H1 (cell line): ENCODE measurements at regions not wholly inside any gene's neighbourhood (a gene's known extent, or its start where the extent isn't known, plus 50 kb on each side); places are given as distances from the start of the nearest gene placed in this dataset.

Experiments
- CTCF ChIA-PET: fragments of 300-600 bp; sonication (Branson Sonifier 250); formaldehyde crosslinking; loops from one replicate; lab custom pipeline; 2021; ENCODE audit not compliant: partially characterized antibody; lab: Charles Lee
- POLR2A ChIA-PET: fragments of 300-600 bp; sonication (Branson Sonifier 250); formaldehyde crosslinking; loops from one replicate; lab custom pipeline; 2021; ENCODE audit warnings: inconsistent platforms; ENCODE audit not compliant: partially characterized antibody; lab: Charles Lee
- DNase-seq, 2 experiments: peaks; one replicate each; pipeline versions ENCODE4 v3.0.0 to v3.0.0-alpha.2; 2010 to 2022; ENCODE audit warnings: low spot score in 2 of 2, low read depth in 1 of 2, mixed read lengths in 1 of 2
- FAIRE-seq: peaks from 2 replicates; lab custom pipeline; 2011; peaks lifted over from hg19 to GRCh38; lab: Jason Lieb, UNC
- H2AFZ ChIP-seq: 2 replicates; pipeline ENCODE4 v1.8.1; 2012; ENCODE audit warnings: low read length, inconsistent platforms
- H2AK5ac ChIP-seq: 2 replicates; pipeline ENCODE4 v1.6.1; 2013; ENCODE audit warnings: low read depth, low read length
- H2BK120ac ChIP-seq: replicated peaks from 2 replicates; pipeline ENCODE3; 2013; ENCODE audit warnings: low read depth, low read length, inconsistent platforms
- H2BK12ac ChIP-seq: 2 replicates; pipeline ENCODE4 v1.6.1; 2013; ENCODE audit warnings: low read depth, low read length
- H2BK15ac ChIP-seq: 2 replicates; pipeline ENCODE4 v1.6.1; 2013; ENCODE audit warnings: low read length
- H2BK20ac ChIP-seq: 2 replicates; pipeline ENCODE4 v1.6.1; 2013; ENCODE audit warnings: low read length
- H2BK5ac ChIP-seq: 2 replicates; pipeline ENCODE4 v1.6.1; 2013; ENCODE audit warnings: low read depth, low read length
- H3K14ac ChIP-seq: 2 replicates; pipeline ENCODE4 v1.6.1; 2013; ENCODE audit warnings: inconsistent platforms; ENCODE audit not compliant: insufficient read length
- H3K18ac ChIP-seq: 2 replicates; pipeline ENCODE4 v1.6.1; 2013; ENCODE audit warnings: low read length; ENCODE audit errors: extremely low read depth
- H3K23ac ChIP-seq: 2 replicates; pipeline ENCODE4 v1.6.1; 2013; ENCODE audit warnings: inconsistent platforms; ENCODE audit not compliant: insufficient read length
- H3K23me2 ChIP-seq: 2 replicates; pipeline ENCODE4 v1.6.1; 2013; ENCODE audit warnings: low read depth, low read length
- H3K27ac ChIP-seq: 2 replicates; pipeline ENCODE4 v1.6.1; 2011; ENCODE audit warnings: low read depth, low read length, inconsistent platforms
- H3K27me3 ChIP-seq, 4 experiments: replicated peaks in 1 of 4; 1 replicate in 1 of 4; 2 replicates in 3 of 4; pipeline versions ENCODE4 v1.6.1 to v1.8.1; 2011 to 2013; ENCODE audit warnings: low read length in 3 of 4, mild to moderate bottlenecking in 3 of 4, inconsistent platforms in 2 of 4, mixed read lengths in 2 of 4, moderate library complexity in 1 of 4; ENCODE audit not compliant: control insufficient read depth in 3 of 4, insufficient read depth in 3 of 4; ENCODE audit errors: extremely low read depth in 1 of 4
- H3K36me3 ChIP-seq, 4 experiments: 2 replicates each; pipeline versions ENCODE4 v1.6.1 to v1.8.1; 2011 to 2013; ENCODE audit warnings: mild to moderate bottlenecking in 4 of 4, low read length in 3 of 4, moderate library complexity in 2 of 4, control low read depth in 1 of 4, inconsistent platforms in 1 of 4; ENCODE audit not compliant: insufficient read depth in 4 of 4, control insufficient read depth in 2 of 4
- H3K4ac ChIP-seq: replicated peaks from 2 replicates; pipeline ENCODE3; 2013; ENCODE audit warnings: low read length, low read depth, mixed read lengths, inconsistent platforms; ENCODE audit not compliant: insufficient read length
- H3K4me1 ChIP-seq, 4 experiments: replicated peaks in 1 of 4; 1 replicate in 1 of 4; 2 replicates in 3 of 4; pipeline versions ENCODE4 v1.6.1 to v1.8.1; 2011 to 2013; ENCODE audit warnings: low read length in 3 of 4, inconsistent platforms in 2 of 4, mixed read lengths in 1 of 4; ENCODE audit not compliant: insufficient read depth in 4 of 4, control insufficient read depth in 3 of 4
- H3K4me2 ChIP-seq, 2 experiments: 2 replicates each; pipeline versions ENCODE4 v1.6.1 to v1.8.1; 2011 to 2013; ENCODE audit warnings: low read depth in 2 of 2, low read length in 2 of 2, control low read depth in 1 of 2, inconsistent platforms in 1 of 2, mild to moderate bottlenecking in 1 of 2; ENCODE audit not compliant: insufficient read depth in 1 of 2
- H3K4me3 ChIP-seq, 4 experiments: fragments of 200-600, 300-600 bp in 1 of 4; sonication (generic), shearing (Covaris generic), sonication (Bioruptor Twin) in 1 of 4; 2 replicates each; pipeline versions ENCODE4 v1.5.1 to v1.8.1; 2011 to 2016; ENCODE audit warnings: low read length in 4 of 4, low read depth in 3 of 4, control low read depth in 2 of 4, inconsistent platforms in 2 of 4, mild to moderate bottlenecking in 2 of 4, mixed read lengths in 1 of 4, moderate library complexity in 1 of 4; ENCODE audit not compliant: insufficient read depth in 2 of 4; ENCODE audit errors: extremely low read depth in 1 of 4
- H3K56ac ChIP-seq: replicated peaks from 2 replicates; pipeline ENCODE3; 2013; ENCODE audit warnings: low read depth, mild to moderate bottlenecking, mixed read lengths, low read length, inconsistent platforms; ENCODE audit not compliant: insufficient read length
- H3K79me1 ChIP-seq: 2 replicates; pipeline ENCODE4 v1.6.1; 2013; ENCODE audit warnings: low read depth, low read length, control low read depth
- H3K79me2 ChIP-seq, 2 experiments: 2 replicates each; pipeline versions ENCODE4 v1.6.1 to v1.8.1; 2012 to 2013; ENCODE audit warnings: low read length in 2 of 2, mild to moderate bottlenecking in 2 of 2, inconsistent platforms in 1 of 2; ENCODE audit not compliant: insufficient read depth in 2 of 2, control insufficient read depth in 1 of 2
- H3K9ac ChIP-seq, 4 experiments: replicated peaks in 1 of 4; 1 replicate in 1 of 4; 2 replicates in 3 of 4; pipeline versions ENCODE4 v1.6.1 to v1.8.1; 2011 to 2013; ENCODE audit warnings: low read depth in 3 of 4, low read length in 3 of 4, control low read depth in 2 of 4, mild to moderate bottlenecking in 2 of 4, moderate library complexity in 2 of 4, inconsistent platforms in 1 of 4; ENCODE audit errors: extremely low read depth in 1 of 4
- H3K9me3 ChIP-seq, 2 experiments: 2 replicates each; pipeline versions ENCODE4 v1.6.1 to v1.8.1; 2012 to 2013; ENCODE audit warnings: mild to moderate bottlenecking in 2 of 2, moderate library complexity in 2 of 2, control low read depth in 1 of 2, inconsistent platforms in 1 of 2, low read depth in 1 of 2, low read length in 1 of 2, mixed read lengths in 1 of 2; ENCODE audit not compliant: insufficient read depth in 2 of 2
- H4K20me1 ChIP-seq, 2 experiments: replicated peaks in 1 of 2; 2 replicates each; pipeline versions ENCODE3 to v1.8.1; 2011 to 2013; ENCODE audit warnings: inconsistent platforms in 2 of 2, low read length in 2 of 2, mild to moderate bottlenecking in 1 of 2; ENCODE audit not compliant: insufficient read depth in 2 of 2, control insufficient read depth in 1 of 2
- H4K5ac ChIP-seq: 2 replicates; pipeline ENCODE4 v1.6.1; 2013; ENCODE audit warnings: low read length, low read depth, mixed read lengths, inconsistent platforms; ENCODE audit not compliant: insufficient read length
- H4K8ac ChIP-seq: 2 replicates; pipeline ENCODE4 v1.8.0; 2013; ENCODE audit warnings: mild to moderate bottlenecking, moderate library complexity, low read length, inconsistent platforms; ENCODE audit not compliant: insufficient read depth; ENCODE audit errors: extremely low read depth
- H4K91ac ChIP-seq: replicated peaks from 2 replicates; pipeline ENCODE3; 2013; ENCODE audit warnings: low read length, mixed read lengths, inconsistent platforms; ENCODE audit not compliant: insufficient read length
- ATF3 ChIP-seq: IDR thresholded peaks from 2 replicates; pipeline ENCODE4 v1.6.1; 2011; ENCODE audit warnings: low read depth, mild to moderate bottlenecking, low read length; ENCODE audit not compliant: insufficient read depth
- BACH1 ChIP-seq: IDR thresholded peaks from 2 replicates; pipeline ENCODE4 v1.6.1; 2012; ENCODE audit warnings: low read length, improper control_type of control experiment
- CBX5 ChIP-seq: fragments of 300-800, 300-1000 bp; sonication (generic); IDR thresholded peaks from 2 replicates; pipeline ENCODE4 v1.7.1; 2016; ENCODE audit warnings: antibody characterized with exemption, low read length, low read depth
- EZH2 ChIP-seq: fragments of 200-600 bp; sonication (generic); IDR thresholded peaks from 2 replicates; pipeline ENCODE4 v1.7.1; 2012; ENCODE audit warnings: low read depth, mild to moderate bottlenecking, moderate library complexity, low read length, inconsistent platforms; ENCODE audit not compliant: severe bottlenecking
- HDAC2 ChIP-seq, 2 experiments: fragments of 300-600 bp in 1 of 2; sonication (generic) in 1 of 2; IDR thresholded peaks; 2 replicates each; pipeline ENCODE4 v1.6.1; 2011 to 2012; ENCODE audit warnings: low read depth in 2 of 2, low read length in 2 of 2, mild to moderate bottlenecking in 2 of 2, moderate library complexity in 2 of 2, borderline replicate concordance in 1 of 2, inconsistent platforms in 1 of 2
- KDM4A ChIP-seq: IDR thresholded peaks from one replicate; pipeline ENCODE4 v1.7.1; 2012; ENCODE audit warnings: low read depth, mild to moderate bottlenecking, moderate library complexity, low read length, inconsistent platforms; ENCODE audit not compliant: severe bottlenecking
- MAFK ChIP-seq: IDR thresholded peaks from 2 replicates; pipeline ENCODE4 v1.6.1; 2012; ENCODE audit warnings: low read depth, mild to moderate bottlenecking, improper control_type of control experiment, low read length
- POLR2A ChIP-seq, 2 experiments: IDR thresholded peaks; 1 replicate in 1 of 2; 2 replicates in 1 of 2; pipeline ENCODE4 v1.6.1; 2011; ENCODE audit warnings: low read depth in 2 of 2, low read length in 2 of 2, mild to moderate bottlenecking in 2 of 2; ENCODE audit errors: control extremely low read depth in 1 of 2
- RNF2 ChIP-seq: fragments of 200-900, 300-1000 bp; sonication (generic); IDR thresholded peaks from 2 replicates; pipeline ENCODE4 v1.7.1; 2016; ENCODE audit warnings: borderline replicate concordance, low read depth, mild to moderate bottlenecking, antibody characterized with exemption, low read length; ENCODE audit not compliant: poor library complexity, severe bottlenecking; ENCODE audit errors: missing control alignments
- SRF ChIP-seq: IDR thresholded peaks from 2 replicates; pipeline ENCODE4 v1.6.1; 2011; ENCODE audit warnings: mild to moderate bottlenecking, low read depth, low read length, moderate library complexity
- TCF12 ChIP-seq: IDR thresholded peaks from 2 replicates; pipeline ENCODE4 v1.6.1; 2011; ENCODE audit warnings: low read depth, mild to moderate bottlenecking, low read length
- WGBS, 2 experiments: shearing (Covaris generic) in 1 of 2; methylation state at CpG; one replicate each; pipeline versions ENCODE4 v1.1.6 to v1.1.7; 2013 to 2015; ENCODE audit warnings: low lambda C conversion rate in 2 of 2, mixed read lengths in 2 of 2, inconsistent platforms in 1 of 2, low coverage in 1 of 2, missing lambda C conversion rate in 1 of 2; ENCODE audit not compliant: insufficient replicate concordance in 2 of 2, insufficient coverage in 1 of 2, insufficient read length in 1 of 2; ENCODE audit errors: extremely low coverage in 1 of 2, missing lambda C conversion rate in 1 of 2; 5-methylcytosine and 5-hydroxymethylcytosine counted together

GRCh38 chr13:70814684-70815083, 706.4 kb upstream of the KLHL1 start:
- H3K36me3 ChIP-seq = no peaks in the 10 kb centered on the region
- H2BK15ac ChIP-seq = no peak overlapping the region
- no peak overlapping the region for H3K23ac ChIP-seq
- H3K4ac ChIP-seq = no peak overlapping the region
- H2AFZ ChIP-seq = no peak overlapping the region
- no peak overlapping the region for H3K18ac ChIP-seq
- DNase-seq (no peak), FAIRE-seq (no peak)
- H2BK5ac ChIP-seq = no peak overlapping the region
- no peaks in the 10 kb centered on the region for H3K9me3 ChIP-seq
- H2BK12ac ChIP-seq = no peak overlapping the region
- no peak overlapping the region for H4K91ac ChIP-seq
- 0 out of 7 replicates have a peak, but pooled peaks cover 0 to 2% (median 0%) of the 10 kb centered on the region in 4 experiments for H3K4me1 ChIP-seq
- no peak overlapping the region for H2AK5ac ChIP-seq
- no peak overlapping the region for H3K9ac ChIP-seq
- no peak overlapping the region for H3K4me3 ChIP-seq
- no peaks in the 10 kb centered on the region for H3K23me2 ChIP-seq
- ChIA-PET CTCF (interaction anchor here (1.0 kb wide), 1 partner anchor 191 kb away, joined by 3 read pairs; no protein-coding TSS in a partner anchor), POLR2A (no interaction called here)
- no peak overlapping the region for H3K56ac ChIP-seq
- 91% methylated on average over 3 of the region's 3 CpGs; no CpG with 5 or more reads in 1 of the 2 experiments for WGBS, 2 experiments
- H3K27ac ChIP-seq = no peak overlapping the region
- no peak overlapping the region for H3K4me2 ChIP-seq
- no peaks in the 10 kb centered on the region for H3K79me2 ChIP-seq
- no peak overlapping the region for H3K14ac ChIP-seq
- H3K79me1 ChIP-seq = no peaks in the 10 kb centered on the region
- H4K5ac ChIP-seq = no peak overlapping the region
- no peak overlapping the region for H2BK20ac ChIP-seq
- no peaks in the 10 kb centered on the region for H3K27me3 ChIP-seq
- H4K8ac ChIP-seq = no peak overlapping the region
- no peak overlapping the region for H2BK120ac ChIP-seq
- H4K20me1 ChIP-seq = no peaks in the 10 kb centered on the region
- TF ChIP-seq CBX5 = no peak
- TF ChIP-seq SRF = no peak
- TF ChIP-seq TCF12 = no peak
- TF ChIP-seq MAFK = no peak
- TF ChIP-seq KDM4A = no peak
- TF ChIP-seq ATF3 = no peak
- TF ChIP-seq POLR2A (IDR thresholded peaks at IDR 0.05; ENCODE audit: control extremely low read depth in 1 of 2, low read depth in 2 of 2, low read length in 2 of 2) = no peak
- TF ChIP-seq BACH1 = no peak
- TF ChIP-seq HDAC2 (IDR thresholded peaks at IDR 0.05; ENCODE audit: borderline replicate concordance in 1 of 2, low read depth in 2 of 2, low read length in 2 of 2) = no peak
- TF ChIP-seq RNF2 = no peak
- TF ChIP-seq EZH2 = no peak
